Ovary (tissue), 3 donors: ENCODE measurements at regions not wholly inside any gene's neighbourhood (a gene's known extent, or its start where the extent isn't known, plus 50 kb on each side); places are given as distances from the start of the nearest gene placed in this dataset.

Source experiments
- CTCF ChIP-seq, 3 donors: fragments of 450-650 bp in 2 of 3; fragments of 200-600 bp in 1 of 3; IDR thresholded peaks; one replicate each; pipeline versions ENCODE4 v1.5.1 to v1.8.0; 2016 to 2022; ENCODE audit warnings: antibody characterized with exemption in 3 of 3, mild to moderate bottlenecking in 1 of 3
- EP300 ChIP-seq: sonication (generic); formaldehyde crosslinking; IDR thresholded peaks from one replicate; pipeline ENCODE4 v1.6.1; 2017; ENCODE audit warnings: antibody characterized with exemption
- POLR2A ChIP-seq: fragments of 450-650 bp; IDR thresholded peaks from one replicate; pipeline ENCODE4 v1.6.1; 2017; ENCODE audit warnings: antibody characterized with exemption, mild to moderate bottlenecking, moderate library complexity
- donor health status: DM: no; HTN: no; CAD: no.

GRCh38 chr1:48071513-48071912 lies 74.3 kb upstream of the TRABD2B start:
- TF ChIP-seq CTCF (IDR thresholded peaks at IDR 0.05) (no peak), POLR2A (no peak), EP300 (no peak)
